PC-3 (cell line): ENCODE measurements at regions not wholly inside any gene's neighbourhood (a gene's known extent, or its start where the extent isn't known, plus 50 kb on each side); places are given as distances from the start of the nearest gene placed in this dataset.

Experiments
- ATAC-seq: fragments of 200-7000 bp; cut with Tn5 transposase; 2 replicates; pipeline ENCODE4 v1.9.1; 2020; ENCODE audit warnings: mild to moderate bottlenecking, moderate library complexity
- BruUV-seq: library from RNA; stranded (reverse); fragments of 400-500 nt; replicated peaks from 2 replicates; lab custom pipeline; 2021; lab: Mats Ljungman, UMichigan
- CTCF ChIA-PET: fragments of 300-600 bp; sonication (Branson Sonifier 250); formaldehyde crosslinking; loops from one replicate; lab custom pipeline; 2022; ENCODE audit warnings: antibody characterized with exemption; lab: Charles Lee
- POLR2A ChIA-PET: fragments of 300-600 bp; sonication (Branson Sonifier 250); formaldehyde crosslinking; loops from one replicate; lab custom pipeline; 2022; ENCODE audit warnings: antibody characterized with exemption; ENCODE audit not compliant: unreplicated experiment; lab: Charles Lee
- DNase-seq: peaks from one replicate; pipeline ENCODE4 v3.0.0-alpha.2; 2015
- H2AFZ ChIP-seq: fragments of 300-600 bp; sonication (generic); 2 replicates; pipeline ENCODE4 v1.6.0; 2016; ENCODE audit warnings: antibody characterized with exemption, low read length
- H3F3A ChIP-seq: fragments of 300-600 bp; sonication (generic); one replicate; pipeline ENCODE4 v1.6.0; 2017; ENCODE audit warnings: antibody characterized with exemption, low read length, control low read depth, mild to moderate bottlenecking; ENCODE audit not compliant: unreplicated experiment
- H3K27ac ChIP-seq: fragments of 300-600 bp; sonication (generic); 2 replicates; pipeline ENCODE4 v1.5.1; 2016; ENCODE audit warnings: mild to moderate bottlenecking, low read length
- H3K27me3 ChIP-seq: fragments of 300-600 bp; sonication (generic); 2 replicates; pipeline ENCODE4 v1.6.1; 2016; ENCODE audit warnings: low read length, mixed read lengths
- H3K36me3 ChIP-seq: fragments of 300-600 bp; sonication (generic); 2 replicates; pipeline ENCODE4 v1.6.1; 2016; ENCODE audit warnings: low read depth, mixed run types, low read length, mixed read lengths
- H3K4me1 ChIP-seq: fragments of 300-600 bp; sonication (generic); 2 replicates; pipeline ENCODE4 v1.5.1; 2016; ENCODE audit warnings: low read length; ENCODE audit not compliant: insufficient read depth
- H3K4me2 ChIP-seq: fragments of 300-600 bp; sonication (generic); 2 replicates; pipeline ENCODE4 v1.6.0; 2016; ENCODE audit warnings: low read length
- H3K4me3 ChIP-seq: fragments of 300-600 bp; sonication (generic); 2 replicates; pipeline ENCODE4 v1.5.1; 2016; ENCODE audit warnings: mild to moderate bottlenecking, low read length, mixed read lengths
- H3K79me2 ChIP-seq: fragments of 300-600 bp; sonication (generic); 2 replicates; pipeline ENCODE4 v1.6.1; 2017; ENCODE audit warnings: low read length, mixed read lengths
- H3K9ac ChIP-seq: fragments of 300-600 bp; sonication (generic); 2 replicates; pipeline ENCODE4 v1.6.0; 2016; ENCODE audit warnings: mild to moderate bottlenecking, low read length
- H3K9me2 ChIP-seq: fragments of 300-600 bp; sonication (generic); replicated peaks from 2 replicates; pipeline ENCODE4 v1.6.1; 2016; ENCODE audit warnings: mixed run types, low read length, mixed read lengths
- H3K9me3 ChIP-seq: fragments of 300-600 bp; sonication (generic); 2 replicates; pipeline ENCODE4 v1.6.1; 2016; ENCODE audit warnings: low read length, mixed read lengths
- H4K20me1 ChIP-seq: fragments of 300-600 bp; sonication (generic); 2 replicates; pipeline ENCODE4 v1.6.1; 2016; ENCODE audit warnings: low read length, mixed read lengths
- CTCF ChIP-seq: fragments of 300-600 bp; sonication (generic); conservative IDR thresholded peaks from 2 replicates; pipeline ENCODE4 v1.5.1; 2017; ENCODE audit warnings: antibody characterized with exemption, low read depth, mild to moderate bottlenecking, low read length
- EZH2 ChIP-seq: fragments of 300-600 bp; sonication (generic); IDR thresholded peaks from one replicate; pipeline ENCODE4 v1.6.1; 2017; ENCODE audit warnings: antibody characterized with exemption, mild to moderate bottlenecking, low read length; ENCODE audit not compliant: unreplicated experiment
- EZH2phosphoT487 ChIP-seq: fragments of 300-600 bp; sonication (generic); IDR thresholded peaks from 2 replicates; pipeline ENCODE4 v1.6.1; 2018; ENCODE audit warnings: mild to moderate bottlenecking, antibody characterized with exemption, low read length, borderline replicate concordance
- intact Hi-C: fragments of 100-400 bp; cut with micrococcal nuclease; formaldehyde crosslinking; loops from 2 replicates; pipeline ENCODE4 v1.9.0; 2023

GRCh38 chr1:36553591-36554322 is 71.0 kb upstream of the CSF3R start:
- H3K9ac ChIP-seq: no peak overlapping the region
- ChIA-PET CTCF (no interaction called here), POLR2A (no interaction called here)
- intact Hi-C loops: no loop called here
- peaks cover 53% of the 10 kb centered on the region for H3K27me3 ChIP-seq
- no peak overlapping the region for H3K4me3 ChIP-seq
- H3K4me1 ChIP-seq: no peaks in the 10 kb centered on the region
- no peaks in the 10 kb centered on the region for H3K9me3 ChIP-seq
- no peak for TF ChIP-seq EZH2
- TF ChIP-seq CTCF: peak; percentile 91
- H3K27ac ChIP-seq: no peak overlapping the region
- H3K79me2 ChIP-seq: no peaks in the 10 kb centered on the region
- H4K20me1 ChIP-seq: no peaks in the 10 kb centered on the region
- DNase-seq: peak; percentile 83
- H3K4me2 ChIP-seq: no peak overlapping the region
- no peaks in the 10 kb centered on the region for H3F3A ChIP-seq
- BruUV-seq: no TSS peak
- H2AFZ ChIP-seq: no peak overlapping the region
- peak; percentile 97 for ATAC-seq
- H3K36me3 ChIP-seq: no peaks in the 10 kb centered on the region
- no peaks in the 10 kb centered on the region for H3K9me2 ChIP-seq

GRCh38 chr1:36542962-36543515 is 60.3 kb upstream of the CSF3R start:
- Histone ChIP-seq H3K9me2 (no peaks in the 10 kb centered on the region), H3F3A (no peaks in the 10 kb centered on the region), H3K79me2 (no peaks in the 10 kb centered on the region), H3K4me3 (no peak overlapping the region), H4K20me1 (no peaks in the 10 kb centered on the region), H3K27ac (no peak overlapping the region), H3K4me2 (no peak overlapping the region), H3K9ac (no peak overlapping the region), H2AFZ (no peak overlapping the region), H3K9me3 (no peaks in the 10 kb centered on the region), H3K27me3 (peaks cover 23% of the 10 kb centered on the region), H3K36me3 (no peaks in the 10 kb centered on the region), H3K4me1 (no peaks in the 10 kb centered on the region)
- ChIA-PET POLR2A (no interaction called here), CTCF (no interaction called here)
- ATAC-seq (no peak), DNase-seq (peak; percentile 10)
- intact Hi-C loops: no loop called here
- TF ChIP-seq CTCF: peak; percentile 48
- TF ChIP-seq EZH2phosphoT487: no peak
- BruUV-seq: no TSS peak
